ENCODE measurements at regions not wholly inside any gene's neighbourhood (a gene's known extent, or its start where the extent isn't known, plus 50 kb on each side); places are given as distances from the start of the nearest gene placed in this dataset.

GRCh38 chr6:132017942-132018341, 66.8 kb upstream of the CCN2 start (continued):
- TF ChIP-seq CREB3 (CRISPR knock-in tag; IDR thresholded peaks at IDR 0.05) (no peak), CENPT (CRISPR knock-in tag; IDR thresholded peaks at IDR 0.05; ENCODE audit: low read depth) (no peak), TBX3 (IDR thresholded peaks at IDR 0.05; ENCODE audit: borderline replicate concordance) (no peak)

DNA sequence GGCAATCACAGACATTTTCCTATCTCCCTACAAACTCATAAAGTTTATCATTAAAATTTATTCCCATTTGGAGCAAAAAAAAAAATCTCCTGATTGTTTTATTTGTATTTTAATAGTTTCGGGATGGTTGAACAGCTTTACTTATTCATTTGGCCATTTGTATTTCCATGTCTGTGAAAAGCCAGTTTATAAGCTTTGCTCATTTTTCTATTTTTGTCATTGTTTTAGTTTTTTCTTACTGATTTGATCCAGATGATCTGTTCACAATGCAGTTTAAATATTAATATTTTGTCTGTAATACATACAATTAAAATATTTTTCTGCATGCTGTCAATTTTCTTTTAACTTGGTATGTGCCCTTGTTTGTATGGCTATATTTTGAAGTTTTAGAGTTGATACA, 65.2 kb upstream of the CCN2 start:
- Histone ChIP-seq H3K79me2 (ENCODE audit: insufficient read depth, low read length) (no peaks in the 10 kb centered on the region), H3K27ac (ENCODE audit: extremely low read length, insufficient read depth, low read length) (no peak overlapping the region), H3K4me2 (ENCODE audit: low read depth, low read length) (no peak overlapping the region), H3K36me3 (replicated peaks in 1 of 2; ENCODE audit: control insufficient read depth in 1 of 2, insufficient read depth in 2 of 2, low read length in 2 of 2) (no peaks in the 10 kb centered on the region), H3K4me1 (ENCODE audit: insufficient read depth, low read length) (peaks cover 30% of the 10 kb centered on the region), H4K20me1 (ENCODE audit: insufficient read depth, low read length) (no peaks in the 10 kb centered on the region), H3K27me3 (ENCODE audit: control insufficient read depth in 1 of 2, insufficient read depth in 2 of 2, low read length in 2 of 2) (no peaks in the 10 kb centered on the region), H3K9me3 (ENCODE audit: low read length) (no peaks in the 10 kb centered on the region), H3K9ac (ENCODE audit: insufficient read depth, low read depth, low read length) (no peak overlapping the region), H2AFZ (ENCODE audit: low read length) (no peak overlapping the region), H3K4me3 (replicated peaks in 1 of 3; ENCODE audit: insufficient read depth in 1 of 3, low read depth in 2 of 3, low read length in 3 of 3) (no peak overlapping the region)
- ATAC-seq, result no peak
- 93% methylated on average over 1 of the region's 1 CpG for WGBS (ENCODE audit: low lambda C conversion rate)
- BruUV-seq (replicated peaks), result no TSS peak
- POLR2A ChIA-PET, result interaction anchor here (1.1 kb wide), 1 partner anchor 65 kb away, joined by 4 read pairs; the partner anchor contains the start of gene CCN2
- DNase-seq (ENCODE audit: low spot score), result no peak
- intact Hi-C loops (cut with micrococcal nuclease; ENCODE audit: unreplicated experiment), result no loop called here
- FAIRE-seq, result no peak
- CTCF ChIA-PET (ENCODE audit: low intra/inter-chr PET ratio, low total read pairs), result no interaction called here
- in situ Hi-C loops (cut with HindIII; ENCODE audit: extremely low pct_ligation_motif_present, low pct_unique_long_range_greater_than_20kb), result no loop called here
- TF ChIP-seq TRIM24 (CRISPR knock-in tag; IDR thresholded peaks at IDR 0.05) (no peak), ZNF282 (IDR thresholded peaks at IDR 0.05; ENCODE audit: partially characterized antibody) (no peak), BRF2 (CRISPR knock-in tag; IDR thresholded peaks at IDR 0.05) (no peak), ZNF232 (CRISPR knock-in tag; IDR thresholded peaks at IDR 0.05; ENCODE audit: borderline replicate concordance) (no peak), ZNF569 (CRISPR knock-in tag; IDR thresholded peaks at IDR 0.05; ENCODE audit: borderline replicate concordance) (no peak)
- TF ChIP-seq, protein P1, sequence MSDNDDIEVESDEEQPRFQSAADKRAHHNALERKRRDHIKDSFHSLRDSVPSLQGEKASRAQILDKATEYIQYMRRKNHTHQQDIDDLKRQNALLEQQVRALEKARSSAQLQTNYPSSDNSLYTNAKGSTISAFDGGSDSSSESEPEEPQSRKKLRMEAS (IDR thresholded peaks at IDR 0.05), result no peak

Data from HepG2 (cell line).